OCI-LY1 (cell line): ENCODE measurements at regions not wholly inside any gene's neighbourhood (a gene's known extent, or its start where the extent isn't known, plus 50 kb on each side); places are given as distances from the start of the nearest gene placed in this dataset.

Experiments used
- EZH2 ChIP-seq: fragments of 200-600 bp; sonication (generic), shearing (Covaris generic); IDR thresholded peaks from 2 replicates; pipeline ENCODE4 v1.8.0; 2017; ENCODE audit warnings: borderline replicate concordance, mixed run types, mild to moderate bottlenecking, antibody characterized with exemption, low read length, moderate library complexity, mixed read lengths
- TF ChIP-seq, protein P1 (sequence below): fragments of 200-600 bp; sonication (generic), shearing (Covaris generic); IDR thresholded peaks from 2 replicates; pipeline ENCODE4 v1.5.1; 2017; ENCODE audit warnings: mild to moderate bottlenecking, antibody characterized with exemption, low read length, moderate library complexity, mixed read lengths

DNA sequence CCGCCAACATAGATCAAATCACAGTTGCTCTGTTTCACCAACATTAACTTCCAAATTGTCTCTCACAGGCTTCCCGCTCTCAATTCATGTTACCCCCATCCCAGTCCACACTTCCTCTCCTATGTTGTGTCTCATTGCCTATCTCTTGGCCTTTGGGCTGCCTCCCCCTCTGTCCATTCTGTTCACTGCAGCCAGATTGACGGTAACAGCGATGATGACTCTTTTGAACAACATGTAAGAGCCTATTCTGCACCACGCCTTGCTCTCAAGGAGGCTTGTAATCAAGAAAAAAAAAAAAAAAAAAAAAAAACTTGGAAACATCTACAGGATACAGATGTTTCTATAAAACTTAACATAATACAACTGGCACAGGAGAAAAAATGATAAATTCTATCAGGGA lies 77.3 kb upstream of the RMDN2 start:
- TF ChIP-seq, protein P1, sequence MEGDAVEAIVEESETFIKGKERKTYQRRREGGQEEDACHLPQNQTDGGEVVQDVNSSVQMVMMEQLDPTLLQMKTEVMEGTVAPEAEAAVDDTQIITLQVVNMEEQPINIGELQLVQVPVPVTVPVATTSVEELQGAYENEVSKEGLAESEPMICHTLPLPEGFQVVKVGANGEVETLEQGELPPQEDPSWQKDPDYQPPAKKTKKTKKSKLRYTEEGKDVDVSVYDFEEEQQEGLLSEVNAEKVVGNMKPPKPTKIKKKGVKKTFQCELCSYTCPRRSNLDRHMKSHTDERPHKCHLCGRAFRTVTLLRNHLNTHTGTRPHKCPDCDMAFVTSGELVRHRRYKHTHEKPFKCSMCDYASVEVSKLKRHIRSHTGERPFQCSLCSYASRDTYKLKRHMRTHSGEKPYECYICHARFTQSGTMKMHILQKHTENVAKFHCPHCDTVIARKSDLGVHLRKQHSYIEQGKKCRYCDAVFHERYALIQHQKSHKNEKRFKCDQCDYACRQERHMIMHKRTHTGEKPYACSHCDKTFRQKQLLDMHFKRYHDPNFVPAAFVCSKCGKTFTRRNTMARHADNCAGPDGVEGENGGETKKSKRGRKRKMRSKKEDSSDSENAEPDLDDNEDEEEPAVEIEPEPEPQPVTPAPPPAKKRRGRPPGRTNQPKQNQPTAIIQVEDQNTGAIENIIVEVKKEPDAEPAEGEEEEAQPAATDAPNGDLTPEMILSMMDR, result no peak
- TF ChIP-seq EZH2, result no peak
